IMR-90 (cell line): ENCODE measurements at regions not wholly inside any gene's neighbourhood (a gene's known extent, or its start where the extent isn't known, plus 50 kb on each side); places are given as distances from the start of the nearest gene placed in this dataset.

Experiments
- ATAC-seq: fragments of 200-7000 bp; cut with Tn5 transposase; 2 replicates; pipeline ENCODE4 v1.9.1; 2020; ENCODE audit warnings: low read depth, mild to moderate bottlenecking, moderate library complexity
- BruUV-seq: library from RNA; stranded (reverse); fragments of 400-500 nt; replicated peaks from 2 replicates; lab custom pipeline; 2021; lab: Mats Ljungman, UMichigan
- CTCF ChIA-PET: fragments of 300-600 bp; formaldehyde crosslinking; extraction: SDS; loops from one replicate; lab custom pipeline; 2021; ENCODE audit warnings: antibody characterized with exemption; lab: Yijun Ruan, JAX
- POLR2A ChIA-PET: fragments of 300-600 bp; sonication (Branson Sonifier 250); formaldehyde crosslinking; loops from one replicate; lab custom pipeline; 2022; ENCODE audit warnings: antibody characterized with exemption; ENCODE audit not compliant: unreplicated experiment; lab: Charles Lee
- DNase-seq: peaks from one replicate; pipeline ENCODE4 v3.0.0; 2013
- H2AFZ ChIP-seq: replicated peaks from 2 replicates; pipeline ENCODE3; 2013; ENCODE audit warnings: low read length, mild to moderate bottlenecking; ENCODE audit not compliant: poor library complexity
- H2AK5ac ChIP-seq: 2 replicates; pipeline ENCODE4 v1.6.1; 2013; ENCODE audit warnings: low read depth, low read length, inconsistent platforms
- H2AK9ac ChIP-seq: replicated peaks from 2 replicates; pipeline ENCODE3; 2013; ENCODE audit warnings: mild to moderate bottlenecking, low read depth, low read length, moderate library complexity; ENCODE audit not compliant: poor library complexity
- H2BK120ac ChIP-seq: 2 replicates; pipeline ENCODE4 v1.6.1; 2013; ENCODE audit warnings: low read depth, low read length, inconsistent platforms
- H2BK15ac ChIP-seq: 3 replicates; pipeline ENCODE4 v1.6.1; 2013; ENCODE audit warnings: low read depth, low read length, inconsistent platforms
- H2BK20ac ChIP-seq: 2 replicates; pipeline ENCODE4 v1.6.1; 2013; ENCODE audit warnings: low read depth, mild to moderate bottlenecking, inconsistent platforms, low read length, moderate library complexity
- H2BK5ac ChIP-seq: 2 replicates; pipeline ENCODE4 v1.6.1; 2013; ENCODE audit warnings: mild to moderate bottlenecking, low read depth, low read length, inconsistent platforms; ENCODE audit not compliant: poor library complexity, severe bottlenecking
- H3K14ac ChIP-seq: replicated peaks from 2 replicates; pipeline ENCODE4 v1.6.1; 2013; ENCODE audit warnings: low read depth, low read length, inconsistent platforms
- H3K18ac ChIP-seq: 2 replicates; pipeline ENCODE4 v1.6.1; 2013; ENCODE audit warnings: low read depth, low read length, control low read depth
- H3K23ac ChIP-seq: 2 replicates; pipeline ENCODE4 v1.6.1; 2013; ENCODE audit warnings: low read depth, low read length, inconsistent platforms
- H3K27ac ChIP-seq: 2 replicates; pipeline ENCODE4 v1.5.1; 2013; ENCODE audit warnings: mild to moderate bottlenecking, control low read depth, low read length; ENCODE audit not compliant: insufficient read depth
- H3K27me3 ChIP-seq: 2 replicates; pipeline ENCODE4 v1.6.1; 2013; ENCODE audit warnings: low read length; ENCODE audit not compliant: control insufficient read depth, insufficient read depth
- H3K36me3 ChIP-seq: 2 replicates; pipeline ENCODE4 v1.6.1; 2013; ENCODE audit warnings: low read length, mixed read lengths; ENCODE audit not compliant: control insufficient read depth, insufficient read depth
- H3K4ac ChIP-seq: 2 replicates; pipeline ENCODE4 v1.6.1; 2013; ENCODE audit warnings: low read depth, low read length, inconsistent platforms
- H3K4me1 ChIP-seq: 2 replicates; pipeline ENCODE4 v1.6.1; 2013; ENCODE audit warnings: low read length, mixed read lengths; ENCODE audit not compliant: control insufficient read depth, insufficient read depth
- H3K4me2 ChIP-seq: 2 replicates; pipeline ENCODE4 v1.6.1; 2013; ENCODE audit warnings: low read depth, mild to moderate bottlenecking, control low read depth, low read length, moderate library complexity
- H3K4me3 ChIP-seq: 2 replicates; pipeline ENCODE4 v1.5.1; 2013; ENCODE audit warnings: low read depth, mild to moderate bottlenecking, control low read depth, low read length, moderate library complexity; ENCODE audit not compliant: insufficient read depth
- H3K56ac ChIP-seq: 2 replicates; pipeline ENCODE4 v1.6.1; 2013; ENCODE audit warnings: low read length, inconsistent platforms; ENCODE audit not compliant: insufficient read depth; ENCODE audit errors: extremely low read depth
- H3K79me1 ChIP-seq, 2 experiments: 2 replicates each; pipeline ENCODE4 v1.6.1; 2013; ENCODE audit warnings: low read length in 2 of 2, inconsistent platforms in 1 of 2, low read depth in 1 of 2
- H3K9ac ChIP-seq: 2 replicates; pipeline ENCODE4 v1.6.1; 2013; ENCODE audit warnings: low read depth, low read length, control low read depth
- H3K9me1 ChIP-seq: 2 replicates; pipeline ENCODE4 v1.6.1; 2013; ENCODE audit warnings: low read length, inconsistent platforms; ENCODE audit not compliant: insufficient read depth
- H3K9me3 ChIP-seq: 2 replicates; pipeline ENCODE4 v1.6.1; 2013; ENCODE audit warnings: low read length; ENCODE audit not compliant: control insufficient read depth, insufficient read depth
- H4K20me1 ChIP-seq: 2 replicates; pipeline ENCODE4 v1.6.1; 2013; ENCODE audit warnings: low read length, inconsistent platforms; ENCODE audit not compliant: insufficient read depth
- H4K5ac ChIP-seq: 2 replicates; pipeline ENCODE4 v1.6.1; 2013; ENCODE audit warnings: mild to moderate bottlenecking, low read depth, low read length, control low read depth
- H4K8ac ChIP-seq, 2 experiments: 2 replicates each; pipeline ENCODE4 v1.6.1; 2013; ENCODE audit warnings: low read depth in 2 of 2, low read length in 2 of 2, control low read depth in 1 of 2, inconsistent platforms in 1 of 2
- H4K91ac ChIP-seq: 2 replicates; pipeline ENCODE4 v1.6.1; 2013; ENCODE audit warnings: low read depth, low read length, inconsistent platforms; ENCODE audit not compliant: insufficient read depth
- BHLHE40 ChIP-seq: fragments of 150-350 bp; IDR thresholded peaks from 2 replicates; pipeline ENCODE4 v1.6.1; 2016; ENCODE audit warnings: mild to moderate bottlenecking, low read depth, low read length
- CEBPB ChIP-seq: IDR thresholded peaks from 2 replicates; pipeline ENCODE4 v1.6.1; 2012; ENCODE audit warnings: low read depth, low read length, improper control_type of control experiment
- CHD1 ChIP-seq: IDR thresholded peaks from 2 replicates; pipeline ENCODE4 v1.6.1; 2012; ENCODE audit warnings: low read depth, low read length, improper control_type of control experiment
- CTCF ChIP-seq: conservative IDR thresholded peaks from 2 replicates; pipeline ENCODE4 v1.5.1; 2012; ENCODE audit warnings: mild to moderate bottlenecking, low read depth, low read length, improper control_type of control experiment
- ELK1 ChIP-seq: fragments of 150-350 bp; IDR thresholded peaks from 2 replicates; pipeline ENCODE4 v1.6.1; 2016; ENCODE audit warnings: low read depth, mild to moderate bottlenecking, low read length, moderate library complexity, borderline replicate concordance
- FOS ChIP-seq: fragments of 150-350 bp; IDR thresholded peaks from 2 replicates; pipeline ENCODE4 v1.6.1; 2016; ENCODE audit warnings: low read depth, low read length
- MAFK ChIP-seq: IDR thresholded peaks from 2 replicates; pipeline ENCODE4 v1.6.1; 2012; ENCODE audit warnings: low read depth, low read length, improper control_type of control experiment
- MAZ ChIP-seq: IDR thresholded peaks from 2 replicates; pipeline ENCODE4 v1.6.1; 2012; ENCODE audit warnings: low read depth, mild to moderate bottlenecking, low read length, improper control_type of control experiment, moderate library complexity, borderline replicate concordance
- MXI1 ChIP-seq: IDR thresholded peaks from 2 replicates; pipeline ENCODE4 v1.6.1; 2012; ENCODE audit warnings: low read depth, mild to moderate bottlenecking, low read length, moderate library complexity, borderline replicate concordance
- NFE2L2 ChIP-seq: fragments of 150-350 bp; IDR thresholded peaks from 2 replicates; pipeline ENCODE4 v1.6.1; 2016; ENCODE audit warnings: low read depth, mild to moderate bottlenecking, low read length
- POLR2A ChIP-seq: IDR thresholded peaks from 2 replicates; pipeline ENCODE4 v1.6.1; 2012; ENCODE audit warnings: mild to moderate bottlenecking, low read depth, low read length
- RAD21 ChIP-seq: IDR thresholded peaks from 2 replicates; pipeline ENCODE4 v1.6.1; 2012; ENCODE audit warnings: low read length, improper control_type of control experiment
- RCOR1 ChIP-seq: IDR thresholded peaks from 2 replicates; pipeline ENCODE4 v1.6.1; 2012; ENCODE audit warnings: mild to moderate bottlenecking, low read length, improper control_type of control experiment; ENCODE audit not compliant: insufficient replicate concordance
- RFX5 ChIP-seq: IDR thresholded peaks from 2 replicates; pipeline ENCODE4 v1.8.0; 2012; ENCODE audit warnings: low read depth, mild to moderate bottlenecking, low read length, moderate library complexity
- SMC3 ChIP-seq: fragments of 150-350 bp; IDR thresholded peaks from 2 replicates; pipeline ENCODE4 v1.6.1; 2016; ENCODE audit warnings: low read depth, mild to moderate bottlenecking, antibody characterized with exemption, low read length, moderate library complexity
- WGBS, 2 experiments: methylation state at CpG; one replicate each; pipeline versions ENCODE4 v1.1.5 to v1.1.7; 2013; ENCODE audit warnings: missing lambda C conversion rate in 2 of 2; ENCODE audit not compliant: insufficient read length in 1 of 2; ENCODE audit errors: extremely low coverage in 2 of 2; 5-methylcytosine and 5-hydroxymethylcytosine counted together
- dilution Hi-C: fragments of 300-500 bp; cut with HindIII; formaldehyde crosslinking; loops from one replicate; pipeline ENCODE4 v1.14.3; 2018; ENCODE audit warnings: low sequenced_read_pairs; ENCODE audit not compliant: unreplicated experiment
- in situ Hi-C: fragments of 300-500 bp; cut with MboI; formaldehyde crosslinking; loops from 3 replicates; pipeline ENCODE4 v1.14.3; 2019; ENCODE audit warnings: low sequenced_read_pairs, inconsistent platforms, mixed read lengths
- intact Hi-C: fragments of 100-400 bp; cut with micrococcal nuclease; formaldehyde crosslinking; loops from 2 replicates; pipeline ENCODE4 v1.10.0; 2022
- TF ChIP-seq, protein P1 (sequence below): fragments of 150-350 bp; IDR thresholded peaks from 2 replicates; pipeline ENCODE4 v1.6.1; 2017; ENCODE audit warnings: mild to moderate bottlenecking, antibody characterized with exemption, low read length, low read depth

DNA sequence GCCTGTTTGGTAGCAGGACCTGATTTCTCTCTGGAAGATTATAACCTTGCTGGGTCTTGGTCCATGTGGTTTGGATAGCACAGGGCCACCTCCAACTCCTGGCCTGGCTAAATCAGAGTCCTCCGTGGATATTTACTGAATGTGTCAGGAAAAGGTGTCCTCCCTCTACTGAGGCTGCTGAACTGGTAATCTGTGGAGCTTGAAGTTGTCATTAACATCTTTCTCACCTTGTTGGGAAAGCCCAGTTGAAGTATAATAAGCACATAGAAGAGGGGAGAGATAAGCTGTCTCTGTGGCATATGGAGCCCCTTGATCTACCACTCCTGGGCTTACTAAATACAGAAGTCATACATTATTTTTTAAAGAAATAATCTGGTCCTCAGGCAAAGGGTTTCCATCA lies 294.3 kb upstream of the B3GALT2 start:
- BruUV-seq = no TSS peak
- Histone ChIP-seq H3K79me1 (no peaks in the 10 kb centered on the region), H3K14ac (no peak overlapping the region), H3K4me1 (no peaks in the 10 kb centered on the region), H2BK120ac (no peak overlapping the region), H3K36me3 (no peaks in the 10 kb centered on the region), H2BK15ac (no peak overlapping the region), H3K56ac (no peak overlapping the region), H4K5ac (no peak overlapping the region), H3K18ac (no peak overlapping the region), H3K4me3 (no peak overlapping the region), H3K27me3 (no peaks in the 10 kb centered on the region), H4K91ac (no peak overlapping the region), H3K4ac (no peak overlapping the region), H2BK20ac (no peak overlapping the region), H2AK5ac (no peak overlapping the region), H2AFZ (no peak overlapping the region), H3K9ac (no peak overlapping the region), H3K4me2 (no peak overlapping the region), H3K27ac (no peak overlapping the region), H3K9me1 (no peaks in the 10 kb centered on the region), H2AK9ac (no peak overlapping the region), H3K9me3 (no peaks in the 10 kb centered on the region), H2BK5ac (no peak overlapping the region), H4K20me1 (no peaks in the 10 kb centered on the region), H4K8ac (no peak overlapping the region), H3K23ac (no peak overlapping the region)
- ATAC-seq = no peak
- TF ChIP-seq CTCF (no peak), POLR2A (no peak), RFX5 (no peak), CEBPB (no peak), CHD1 (no peak), MAFK (no peak), MAZ (no peak), RAD21 (no peak), SMC3 (no peak), RCOR1 (no peak), ELK1 (no peak), NFE2L2 (no peak), FOS (no peak), BHLHE40 (no peak), MXI1 (no peak)
- TF ChIP-seq, protein P1, sequence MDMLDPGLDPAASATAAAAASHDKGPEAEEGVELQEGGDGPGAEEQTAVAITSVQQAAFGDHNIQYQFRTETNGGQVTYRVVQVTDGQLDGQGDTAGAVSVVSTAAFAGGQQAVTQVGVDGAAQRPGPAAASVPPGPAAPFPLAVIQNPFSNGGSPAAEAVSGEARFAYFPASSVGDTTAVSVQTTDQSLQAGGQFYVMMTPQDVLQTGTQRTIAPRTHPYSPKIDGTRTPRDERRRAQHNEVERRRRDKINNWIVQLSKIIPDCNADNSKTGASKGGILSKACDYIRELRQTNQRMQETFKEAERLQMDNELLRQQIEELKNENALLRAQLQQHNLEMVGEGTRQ = no peak
- in situ Hi-C loops = no loop called here
- intact Hi-C loops = no loop called here
- ChIA-PET POLR2A (no interaction called here), CTCF (no interaction called here)
- no CpG with 5 or more reads among the region's 1 CpG for WGBS, 2 experiments
- DNase-seq = no peak
- dilution Hi-C loops = no loop called here
